Urinary bladder (tissue), 3 donors: ENCODE measurements at regions not wholly inside any gene's neighbourhood (a gene's known extent, or its start where the extent isn't known, plus 50 kb on each side); places are given as distances from the start of the nearest gene placed in this dataset.
"Not testable (repeated sequence)": the region's sequence is repeated elsewhere in the genome, so short reads cannot be mapped to it uniquely, and the experiment has no call there.

Experiments
- DNase-seq: peaks from one replicate; pipeline ENCODE4 v3.0.0-alpha.2; 2015; ENCODE audit errors: extremely low spot score
- H3K27ac ChIP-seq: one replicate; pipeline ENCODE4 v1.5.1; 2013; ENCODE audit warnings: low read depth, mild to moderate bottlenecking, moderate library complexity
- H3K36me3 ChIP-seq: one replicate; pipeline ENCODE4 v1.6.1; 2013; ENCODE audit warnings: mild to moderate bottlenecking, moderate library complexity; ENCODE audit not compliant: insufficient read depth
- H3K4me1 ChIP-seq: one replicate; pipeline ENCODE4 v1.6.1; 2013; ENCODE audit warnings: mild to moderate bottlenecking, moderate library complexity; ENCODE audit not compliant: insufficient read depth
- H3K4me3 ChIP-seq: one replicate; pipeline ENCODE4 v1.5.1; 2013; ENCODE audit warnings: low read depth, low read length
- WGBS: extraction: QIAGEN DNeasy Blood & Tissue Kit; methylation state at CpG from one replicate; pipeline ENCODE4 v1.1.7; 2013; 5-methylcytosine and 5-hydroxymethylcytosine counted together
- donor health status: healthy with polysubstance abuse.
- donor health status: healthy.

- H3K4me3 ChIP-seq, H3K27ac ChIP-seq, H3K4me1 ChIP-seq, H3K36me3 ChIP-seq, DNase-seq: not testable (repeated sequence)
- whole genome bisulfite sequencing = 55% methylated on average over 4 of the region's 4 CpGs
Measured at GRCh38 chr11:3499198-3499597, 120.3 kb upstream of the ZNF195 start.

- H3K4me3 ChIP-seq, H3K36me3 ChIP-seq, DNase-seq, H3K4me1 ChIP-seq, H3K27ac ChIP-seq: not testable (repeated sequence)
- 76% methylated on average over 4 of the region's 4 CpGs for WGBS
Measured at GRCh38 chr11:3498356-3498755, 119.4 kb upstream of the ZNF195 start.

GRCh38 chr11:3493152-3493551 lies 114.2 kb upstream of the ZNF195 start:
- not testable (repeated sequence) for H3K36me3 ChIP-seq, H3K4me3 ChIP-seq, DNase-seq, H3K27ac ChIP-seq, H3K4me1 ChIP-seq
- 58% methylated on average over 1 of the region's 4 CpGs for WGBS

DNA sequence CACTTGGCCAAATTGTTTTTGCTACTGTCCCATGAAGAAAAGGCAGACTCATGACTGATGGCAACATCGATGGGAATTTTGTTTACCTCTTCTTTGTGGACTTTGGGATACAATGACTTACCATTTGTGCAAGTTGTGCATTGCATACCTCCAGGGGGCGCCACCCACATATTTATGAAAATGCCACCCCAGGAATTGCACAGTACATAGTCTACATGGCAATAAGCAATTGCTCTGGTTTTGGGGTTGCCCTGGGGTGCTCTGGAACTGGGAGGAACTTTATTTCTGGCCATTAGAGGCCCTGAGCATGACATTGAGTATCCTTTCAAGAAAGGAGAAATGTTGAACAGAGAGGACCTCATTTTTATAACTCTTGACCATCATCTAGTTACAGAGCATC lies 109.1 kb upstream of the ZNF195 start:
- not testable (repeated sequence) for H3K4me1 ChIP-seq, H3K27ac ChIP-seq, H3K36me3 ChIP-seq, H3K4me3 ChIP-seq, DNase-seq
- WGBS = 48% methylated on average over 2 of the region's 2 CpGs

DNA sequence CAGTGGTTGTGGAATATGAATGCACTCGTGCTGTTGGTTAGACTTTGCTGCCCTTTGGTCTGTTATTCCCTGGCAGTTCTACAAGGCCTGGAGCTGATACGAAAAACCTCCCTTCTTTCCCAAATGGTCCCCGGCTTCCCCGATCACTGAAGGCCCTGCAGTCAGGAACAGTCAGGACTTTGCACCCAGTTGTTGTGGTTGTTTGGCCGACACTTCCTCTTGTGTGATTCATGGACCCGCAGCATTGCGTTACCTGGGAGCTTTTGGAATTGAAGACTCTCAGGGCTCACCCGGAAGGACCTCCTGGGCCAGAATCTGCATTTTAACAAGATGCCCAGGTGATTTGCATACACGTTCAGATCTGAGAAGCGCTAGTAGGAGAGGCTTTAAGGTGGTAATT lies 106.8 kb upstream of the ZNF195 start:
- DNase-seq, H3K4me3 ChIP-seq, H3K36me3 ChIP-seq, H3K4me1 ChIP-seq, H3K27ac ChIP-seq: not testable (repeated sequence)
- 52% methylated on average over 10 of the region's 10 CpGs for WGBS

DNA sequence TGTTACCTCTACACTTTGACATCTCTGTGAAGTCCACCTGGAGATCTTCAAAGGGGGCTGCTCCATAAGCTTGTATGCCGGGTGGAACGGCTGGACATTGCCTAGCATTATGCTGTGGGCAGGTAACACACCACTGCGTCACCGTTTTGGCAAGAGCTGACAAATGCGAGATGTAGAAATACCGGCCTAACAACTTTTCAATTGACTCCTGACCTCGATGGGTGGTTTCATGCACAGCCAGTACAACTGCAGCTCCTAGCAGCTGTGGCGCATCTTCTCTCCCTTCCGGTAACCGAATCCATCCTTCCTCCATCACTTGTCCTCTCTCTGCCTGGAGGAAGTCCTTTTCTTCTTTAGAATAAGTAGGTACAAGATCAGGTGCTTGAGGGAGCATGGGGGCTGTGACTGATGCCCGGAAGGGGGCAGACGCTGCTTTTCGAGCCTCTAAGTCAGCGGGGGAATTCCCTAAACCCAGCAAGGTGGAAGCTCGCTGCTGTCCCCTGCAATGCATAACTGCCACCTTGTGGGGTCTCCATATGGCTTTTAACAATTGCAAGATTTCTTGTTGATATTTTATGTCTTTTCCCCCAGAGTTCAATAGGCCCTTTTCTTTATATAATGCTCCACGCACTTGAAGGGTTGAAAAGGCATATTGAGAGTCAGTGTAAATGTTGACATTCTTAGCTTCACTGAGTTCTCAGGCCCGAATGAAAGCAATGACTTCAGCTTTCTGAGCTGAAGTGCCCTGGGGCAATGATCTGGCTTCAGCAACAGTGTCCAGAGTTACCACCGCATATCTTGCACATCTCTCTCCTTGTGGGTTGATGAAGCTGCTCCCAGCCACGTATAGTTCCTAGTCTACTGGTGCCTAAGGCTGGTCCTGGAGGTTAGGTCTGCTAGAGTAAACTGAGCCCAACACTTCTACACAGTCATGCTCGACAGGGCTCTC lies 98.3 kb upstream of the ZNF195 start:
- not testable (repeated sequence) for H3K36me3 ChIP-seq, H3K4me3 ChIP-seq, H3K27ac ChIP-seq, DNase-seq, H3K4me1 ChIP-seq
- 76% methylated on average over 19 of the region's 20 CpGs for whole genome bisulfite sequencing

- not testable (repeated sequence) for H3K36me3 ChIP-seq, DNase-seq, H3K4me1 ChIP-seq, H3K4me3 ChIP-seq
- H3K27ac ChIP-seq = peak overlapping the region; percentile 45
- 66% methylated on average over 27 of the region's 27 CpGs for WGBS
Measured at GRCh38 chr11:3476084-3476936, 97.4 kb upstream of the ZNF195 start.

DNA sequence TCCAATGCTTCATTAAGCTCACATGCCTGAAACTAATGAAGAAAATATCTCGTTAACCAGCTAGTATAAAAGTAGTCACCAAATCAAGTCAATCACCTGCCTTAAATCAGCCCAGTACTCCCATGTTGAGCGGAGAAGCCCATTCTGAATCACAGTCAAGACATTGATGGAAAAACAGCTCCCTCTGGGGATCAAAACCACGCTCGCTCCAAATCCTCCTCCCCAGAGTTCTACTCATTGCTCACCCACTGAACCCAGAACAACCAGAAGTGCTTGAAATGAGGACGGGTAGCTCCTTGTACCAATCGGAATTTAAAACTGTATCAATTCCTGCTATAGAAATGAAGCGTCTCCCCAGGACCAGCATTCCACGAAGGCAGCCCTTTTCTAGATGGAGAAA lies 90.0 kb upstream of the ZNF195 start:
- not testable (repeated sequence) for H3K27ac ChIP-seq, H3K4me1 ChIP-seq, H3K4me3 ChIP-seq, H3K36me3 ChIP-seq, DNase-seq
- WGBS = 75% methylated on average over 8 of the region's 8 CpGs

DNA sequence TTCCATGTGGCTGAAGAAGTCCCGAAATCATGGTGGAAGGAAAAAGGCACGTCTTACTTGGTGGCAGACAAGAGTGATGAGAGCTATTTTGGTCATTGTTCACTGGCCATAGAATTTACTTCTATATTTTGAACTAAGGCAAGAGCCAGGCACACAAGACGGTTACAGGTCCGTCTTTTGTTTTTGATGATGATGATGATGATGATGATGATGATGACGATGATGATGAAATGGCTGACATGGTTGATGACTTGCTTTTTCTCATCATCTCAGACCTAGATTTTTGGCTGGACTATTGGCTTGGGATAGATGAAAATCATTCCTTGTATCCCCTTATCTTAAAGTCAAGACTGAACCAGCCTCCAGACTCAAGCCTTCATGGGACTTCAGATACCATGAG lies 88.7 kb upstream of the ZNF195 start:
- not testable (repeated sequence) for H3K4me1 ChIP-seq, H3K27ac ChIP-seq, DNase-seq, H3K4me3 ChIP-seq, H3K36me3 ChIP-seq
- WGBS = 75% methylated on average over 5 of the region's 5 CpGs

DNA sequence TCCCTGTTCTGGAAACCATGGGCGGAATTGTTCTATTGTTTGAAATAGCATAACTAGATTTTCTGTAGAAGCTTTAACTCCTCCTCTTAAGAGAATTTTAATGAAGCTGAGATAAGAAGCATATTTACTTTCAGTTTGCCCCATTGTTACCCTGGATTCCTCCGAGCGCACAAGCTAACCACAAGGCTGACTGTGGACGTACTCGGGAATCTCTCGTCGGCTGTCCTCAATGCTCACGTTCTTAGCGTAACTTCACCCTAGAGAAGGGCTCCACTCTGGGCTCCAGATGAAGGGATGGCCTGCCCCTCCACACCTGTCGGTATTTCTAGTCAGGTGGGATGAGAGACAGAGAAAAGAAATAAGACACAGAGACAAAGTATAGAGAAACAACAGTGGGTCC lies 76.7 kb upstream of the ZNF195 start:
- not testable (repeated sequence) for H3K36me3 ChIP-seq, H3K4me1 ChIP-seq, H3K4me3 ChIP-seq, H3K27ac ChIP-seq, DNase-seq
- WGBS = 77% methylated on average over 10 of the region's 10 CpGs

GRCh38 chr11:3454844-3455243 lies 75.9 kb upstream of the ZNF195 start:
- not testable (repeated sequence) for H3K36me3 ChIP-seq, H3K4me1 ChIP-seq, H3K27ac ChIP-seq, H3K4me3 ChIP-seq, DNase-seq
- WGBS = 2% methylated on average over 16 of the region's 16 CpGs

DNA sequence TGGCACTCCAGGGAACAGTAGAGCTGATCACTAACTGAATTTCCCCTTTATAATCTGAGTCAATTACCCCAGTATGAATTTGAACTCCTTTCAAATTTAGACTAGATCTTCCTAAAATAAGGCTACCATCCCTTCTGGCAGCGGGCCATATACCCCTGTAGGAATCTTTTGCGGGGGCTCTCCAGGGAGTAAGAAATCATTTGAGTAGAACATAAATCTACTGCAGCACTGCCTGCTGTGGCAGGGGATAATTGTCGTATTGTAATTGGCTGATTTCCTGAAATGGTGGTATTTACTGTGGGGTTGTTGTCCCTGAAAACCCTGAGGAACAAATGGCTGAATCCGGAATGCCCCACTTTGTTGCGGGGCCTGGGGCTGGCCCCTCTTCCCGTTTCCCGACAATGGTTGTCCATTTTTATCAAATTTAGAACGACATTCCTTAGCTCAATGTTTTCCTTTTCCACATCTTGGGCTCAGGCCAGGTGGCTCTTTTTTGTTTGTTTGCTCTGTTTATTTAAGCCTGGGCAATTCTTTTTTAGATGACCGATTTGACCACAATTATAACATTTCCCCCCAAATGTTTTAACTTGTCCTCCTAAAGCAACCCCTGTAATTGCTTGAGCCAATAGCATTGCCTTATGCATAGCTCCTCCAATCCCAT lies 74.8 kb upstream of the ZNF195 start:
- 35% methylated on average over 9 of the region's 9 CpGs for WGBS
- DNase-seq, H3K36me3 ChIP-seq, H3K4me1 ChIP-seq, H3K27ac ChIP-seq, H3K4me3 ChIP-seq: not testable (repeated sequence)

- H3K4me1 ChIP-seq, H3K4me3 ChIP-seq, H3K36me3 ChIP-seq, H3K27ac ChIP-seq, DNase-seq: not testable (repeated sequence)
- 96% methylated on average over 1 of the region's 1 CpG for WGBS
Measured at GRCh38 chr11:3450822-3451221, 71.9 kb upstream of the ZNF195 start.
